ENCODE measurements at regions not wholly inside any gene's neighbourhood (a gene's known extent, or its start where the extent isn't known, plus 50 kb on each side); places are given as distances from the start of the nearest gene placed in this dataset.
"Not testable (repeated sequence)": the region's sequence is repeated elsewhere in the genome, so short reads cannot be mapped to it uniquely, and the experiment has no call there.

- Histone ChIP-seq H3K27ac (ENCODE audit: insufficient read depth in 1 of 2, low read depth in 1 of 2, low read length in 2 of 2, poor library complexity in 1 of 2, severe bottlenecking in 2 of 2) (no peak overlapping the region), H3K9me3 (ENCODE audit: control extremely low read depth in 1 of 5, control insufficient read depth in 4 of 5, insufficient read depth in 2 of 5, low read depth in 1 of 5, low read length in 4 of 5) (no peaks in the 10 kb centered on the region), H3K4me3 (ENCODE audit: control insufficient read depth in 1 of 7, extremely low read depth in 1 of 7, insufficient read depth in 4 of 7, low read depth in 2 of 7, low read length in 6 of 7) (no peak overlapping the region), H3K4me1 (ENCODE audit: control extremely low read depth in 1 of 4, control insufficient read depth in 4 of 4, insufficient read depth in 4 of 4, low read length in 3 of 4) (peaks cover 0 to 15% (median 6%) of the 10 kb centered on the region in 4 experiments), H3K27me3 (replicated peaks in 2 of 5; ENCODE audit: control insufficient read depth in 4 of 5, insufficient read depth in 5 of 5, low read length in 4 of 5) (no peaks in the 10 kb centered on the region), H3K36me3 (ENCODE audit: control insufficient read depth in 4 of 4, insufficient read depth in 4 of 4, low read length in 3 of 4) (no peaks in the 10 kb centered on the region)
- ChIA-PET CTCF (no interaction called here), POLR2A (no interaction called here)
- 97% methylated on average over 5 of the region's 7 CpGs for WGBS (ENCODE audit: insufficient coverage)
- no peak for DNase-seq
Measured at GRCh38 chr6:15021074-15021473, 224.8 kb upstream of the JARID2 start.

DNA sequence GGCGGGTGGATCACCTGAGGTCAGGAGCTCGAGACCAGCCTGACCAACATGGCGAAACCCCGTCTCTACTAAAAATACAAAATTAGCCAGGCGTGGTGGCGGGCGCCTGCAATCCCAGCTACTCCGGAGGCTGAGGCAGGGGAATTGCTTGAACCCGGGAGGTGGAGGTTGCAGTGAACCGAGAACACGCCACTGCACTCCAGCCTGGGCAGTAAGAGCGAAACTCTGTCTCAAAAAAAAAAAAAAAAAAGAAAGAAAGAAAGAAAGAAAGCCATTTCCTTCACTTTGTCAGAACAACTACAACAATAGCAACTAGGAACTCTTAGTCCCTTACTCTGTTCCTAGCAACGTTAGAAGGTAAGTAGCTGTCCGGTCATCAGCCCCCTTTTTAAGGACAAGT is 222.9 kb upstream of the JARID2 start:
- H3K27ac ChIP-seq (ENCODE audit: insufficient read depth in 1 of 2, low read depth in 1 of 2, low read length in 2 of 2, poor library complexity in 1 of 2, severe bottlenecking in 2 of 2); H3K36me3 ChIP-seq (ENCODE audit: control insufficient read depth in 4 of 4, insufficient read depth in 4 of 4, low read length in 3 of 4); H3K4me1 ChIP-seq (ENCODE audit: control extremely low read depth in 1 of 4, control insufficient read depth in 4 of 4, insufficient read depth in 4 of 4, low read length in 3 of 4); H3K9me3 ChIP-seq (ENCODE audit: control extremely low read depth in 1 of 5, control insufficient read depth in 4 of 5, insufficient read depth in 2 of 5, low read depth in 1 of 5, low read length in 4 of 5); DNase-seq; H3K4me3 ChIP-seq (ENCODE audit: control insufficient read depth in 1 of 7, extremely low read depth in 1 of 7, insufficient read depth in 4 of 7, low read depth in 2 of 7, low read length in 6 of 7); CTCF ChIA-PET; H3K27me3 ChIP-seq (replicated peaks in 2 of 5; ENCODE audit: control insufficient read depth in 4 of 5, insufficient read depth in 5 of 5, low read length in 4 of 5): not testable (repeated sequence)
- 100% methylated on average over 1 of the region's 14 CpGs for WGBS (ENCODE audit: insufficient coverage)
- POLR2A ChIA-PET, result interaction anchor here (0.6 kb wide), 1 partner anchor 27 kb away, joined by 3 read pairs; no protein-coding TSS in a partner anchor

GRCh38 chr6:15023448-15023847 is 222.4 kb upstream of the JARID2 start:
- Histone ChIP-seq H3K4me3 (ENCODE audit: control insufficient read depth in 1 of 7, extremely low read depth in 1 of 7, insufficient read depth in 4 of 7, low read depth in 2 of 7, low read length in 6 of 7) (no peak overlapping the region), H3K27me3 (replicated peaks in 2 of 5; ENCODE audit: control insufficient read depth in 4 of 5, insufficient read depth in 5 of 5, low read length in 4 of 5) (no peaks in the 10 kb centered on the region), H3K36me3 (ENCODE audit: control insufficient read depth in 4 of 4, insufficient read depth in 4 of 4, low read length in 3 of 4) (no peaks in the 10 kb centered on the region), H3K27ac (ENCODE audit: insufficient read depth in 1 of 2, low read depth in 1 of 2, low read length in 2 of 2, poor library complexity in 1 of 2, severe bottlenecking in 2 of 2) (no peak overlapping the region), H3K4me1 (ENCODE audit: control extremely low read depth in 1 of 4, control insufficient read depth in 4 of 4, insufficient read depth in 4 of 4, low read length in 3 of 4) (peaks cover 0 to 2% (median under 1%) of the 10 kb centered on the region in 4 experiments), H3K9me3 (ENCODE audit: control extremely low read depth in 1 of 5, control insufficient read depth in 4 of 5, insufficient read depth in 2 of 5, low read depth in 1 of 5, low read length in 4 of 5) (no peaks in the 10 kb centered on the region)
- CTCF ChIA-PET, result no interaction called here
- 98% methylated on average over 8 of the region's 8 CpGs for WGBS (ENCODE audit: insufficient coverage)
- POLR2A ChIA-PET, result interaction anchor here (0.6 kb wide), 1 partner anchor 26 kb away, joined by 3 read pairs; no protein-coding TSS in a partner anchor
- DNase-seq, result no peak

- no peak overlapping the region for H3K27ac ChIP-seq (ENCODE audit: insufficient read depth in 1 of 2, low read depth in 1 of 2, low read length in 2 of 2, poor library complexity in 1 of 2, severe bottlenecking in 2 of 2)
- no peak overlapping the region for H3K4me3 ChIP-seq (ENCODE audit: control insufficient read depth in 1 of 7, extremely low read depth in 1 of 7, insufficient read depth in 4 of 7, low read depth in 2 of 7, low read length in 6 of 7)
- H3K27me3 ChIP-seq (replicated peaks in 2 of 5; ENCODE audit: control insufficient read depth in 4 of 5, insufficient read depth in 5 of 5, low read length in 4 of 5), result no peaks in the 10 kb centered on the region
- DNase-seq, result no peak
- H3K9me3 ChIP-seq (ENCODE audit: control extremely low read depth in 1 of 5, control insufficient read depth in 4 of 5, insufficient read depth in 2 of 5, low read depth in 1 of 5, low read length in 4 of 5), result peaks cover 0 to 3% (median 0%) of the 10 kb centered on the region in 5 experiments
- POLR2A ChIA-PET, result interaction anchor here (0.7 kb wide), 1 partner anchor 1317 kb away, joined by 3 read pairs; no protein-coding TSS in a partner anchor
- no peaks in the 10 kb centered on the region for H3K4me1 ChIP-seq (ENCODE audit: control extremely low read depth in 1 of 4, control insufficient read depth in 4 of 4, insufficient read depth in 4 of 4, low read length in 3 of 4)
- no peaks in the 10 kb centered on the region for H3K36me3 ChIP-seq (ENCODE audit: control insufficient read depth in 4 of 4, insufficient read depth in 4 of 4, low read length in 3 of 4)
- CTCF ChIA-PET, result no interaction called here
- WGBS (ENCODE audit: insufficient coverage), result 100% methylated on average over 2 of the region's 3 CpGs
Measured at GRCh38 chr6:15025446-15025845, 220.4 kb upstream of the JARID2 start.

DNA sequence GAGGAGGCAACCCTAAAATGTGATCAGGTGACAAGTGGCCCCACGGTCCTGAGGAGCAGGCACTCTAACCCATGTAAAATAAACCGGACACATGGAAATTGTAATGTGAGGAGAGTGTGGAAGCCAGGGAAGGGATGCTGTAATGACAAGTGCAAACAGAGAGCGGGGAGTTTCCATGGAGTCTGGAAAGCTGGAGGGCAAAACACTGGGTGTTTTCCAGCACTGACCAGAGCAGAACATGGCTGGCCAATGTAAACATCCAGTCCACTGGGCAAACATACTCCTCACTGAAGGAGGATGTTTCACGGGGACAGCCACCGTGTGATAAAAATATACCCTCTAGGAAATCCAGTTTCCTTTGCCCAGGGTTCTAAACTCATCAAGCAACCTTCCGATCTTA is 219.0 kb upstream of the JARID2 start:
- Histone ChIP-seq H3K36me3 (ENCODE audit: control insufficient read depth in 4 of 4, insufficient read depth in 4 of 4, low read length in 3 of 4) (no peaks in the 10 kb centered on the region), H3K4me3 (ENCODE audit: control insufficient read depth in 1 of 7, extremely low read depth in 1 of 7, insufficient read depth in 4 of 7, low read depth in 2 of 7, low read length in 6 of 7) (no peak overlapping the region), H3K27me3 (replicated peaks in 2 of 5; ENCODE audit: control insufficient read depth in 4 of 5, insufficient read depth in 5 of 5, low read length in 4 of 5) (no peaks in the 10 kb centered on the region), H3K9me3 (ENCODE audit: control extremely low read depth in 1 of 5, control insufficient read depth in 4 of 5, insufficient read depth in 2 of 5, low read depth in 1 of 5, low read length in 4 of 5) (peaks cover 0 to 3% (median 0%) of the 10 kb centered on the region in 5 experiments), H3K27ac (ENCODE audit: insufficient read depth in 1 of 2, low read depth in 1 of 2, low read length in 2 of 2, poor library complexity in 1 of 2, severe bottlenecking in 2 of 2) (no peak overlapping the region), H3K4me1 (ENCODE audit: control extremely low read depth in 1 of 4, control insufficient read depth in 4 of 4, insufficient read depth in 4 of 4, low read length in 3 of 4) (no peaks in the 10 kb centered on the region)
- ChIA-PET POLR2A (no interaction called here), CTCF (no interaction called here)
- DNase-seq, result no peak
- 100% methylated on average over 4 of the region's 6 CpGs for WGBS (ENCODE audit: insufficient coverage)

GRCh38 chr6:15027472-15027871 is 218.4 kb upstream of the JARID2 start:
- no peaks in the 10 kb centered on the region for H3K36me3 ChIP-seq (ENCODE audit: control insufficient read depth in 4 of 4, insufficient read depth in 4 of 4, low read length in 3 of 4)
- no peak overlapping the region for H3K4me3 ChIP-seq (ENCODE audit: control insufficient read depth in 1 of 7, extremely low read depth in 1 of 7, insufficient read depth in 4 of 7, low read depth in 2 of 7, low read length in 6 of 7)
- ChIA-PET POLR2A (no interaction called here), CTCF (no interaction called here)
- H3K4me1 ChIP-seq (ENCODE audit: control extremely low read depth in 1 of 4, control insufficient read depth in 4 of 4, insufficient read depth in 4 of 4, low read length in 3 of 4), result no peaks in the 10 kb centered on the region
- no peak for DNase-seq
- no peaks in the 10 kb centered on the region for H3K27me3 ChIP-seq (replicated peaks in 2 of 5; ENCODE audit: control insufficient read depth in 4 of 5, insufficient read depth in 5 of 5, low read length in 4 of 5)
- WGBS (ENCODE audit: insufficient coverage), result 100% methylated on average over 2 of the region's 2 CpGs
- H3K27ac ChIP-seq (ENCODE audit: insufficient read depth in 1 of 2, low read depth in 1 of 2, low read length in 2 of 2, poor library complexity in 1 of 2, severe bottlenecking in 2 of 2), result no peak overlapping the region
- peaks cover 0 to 3% (median 0%) of the 10 kb centered on the region in 5 experiments for H3K9me3 ChIP-seq (ENCODE audit: control extremely low read depth in 1 of 5, control insufficient read depth in 4 of 5, insufficient read depth in 2 of 5, low read depth in 1 of 5, low read length in 4 of 5)

- CTCF ChIA-PET, result no interaction called here
- H3K4me3 ChIP-seq (ENCODE audit: control insufficient read depth in 1 of 7, extremely low read depth in 1 of 7, insufficient read depth in 4 of 7, low read depth in 2 of 7, low read length in 6 of 7), result no peak overlapping the region
- peaks cover 0 to 3% (median 0%) of the 10 kb centered on the region in 5 experiments for H3K9me3 ChIP-seq (ENCODE audit: control extremely low read depth in 1 of 5, control insufficient read depth in 4 of 5, insufficient read depth in 2 of 5, low read depth in 1 of 5, low read length in 4 of 5)
- H3K4me1 ChIP-seq (ENCODE audit: control extremely low read depth in 1 of 4, control insufficient read depth in 4 of 4, insufficient read depth in 4 of 4, low read length in 3 of 4), result peaks cover 0 to 5% (median 0%) of the 10 kb centered on the region in 4 experiments
- POLR2A ChIA-PET, result no interaction called here
- no CpG with 5 or more reads among the region's 2 CpGs for WGBS (ENCODE audit: insufficient coverage)
- no peaks in the 10 kb centered on the region for H3K27me3 ChIP-seq (replicated peaks in 2 of 5; ENCODE audit: control insufficient read depth in 4 of 5, insufficient read depth in 5 of 5, low read length in 4 of 5)
- H3K36me3 ChIP-seq (ENCODE audit: control insufficient read depth in 4 of 4, insufficient read depth in 4 of 4, low read length in 3 of 4), result no peaks in the 10 kb centered on the region
- no peak for DNase-seq
- H3K27ac ChIP-seq (ENCODE audit: insufficient read depth in 1 of 2, low read depth in 1 of 2, low read length in 2 of 2, poor library complexity in 1 of 2, severe bottlenecking in 2 of 2), result no peak overlapping the region
Measured at GRCh38 chr6:15032015-15032414, 213.9 kb upstream of the JARID2 start.

All from common myeloid progenitor, CD34-positive (primary cell).